Testis (tissue), 2 donors: ENCODE measurements at regions not wholly inside any gene's neighbourhood (a gene's known extent, or its start where the extent isn't known, plus 50 kb on each side); places are given as distances from the start of the nearest gene placed in this dataset.

ENCODE experiments used
- POLR2A ChIP-seq: fragments of 450-650 bp; IDR thresholded peaks from one replicate; pipeline ENCODE4 v1.6.1; 2017; ENCODE audit warnings: antibody characterized with exemption, mild to moderate bottlenecking, moderate library complexity
- TF ChIP-seq, protein P1 (sequence below), 3 experiments: fragments of 450-650 bp in 2 of 3; fragments of 200-600 bp in 1 of 3; sonication (generic) in 1 of 3; IDR thresholded peaks; one replicate each; pipeline ENCODE4 v1.5.1; 2016 to 2019; ENCODE audit warnings: antibody characterized with exemption in 3 of 3, mild to moderate bottlenecking in 2 of 3, moderate library complexity in 1 of 3

DNA sequence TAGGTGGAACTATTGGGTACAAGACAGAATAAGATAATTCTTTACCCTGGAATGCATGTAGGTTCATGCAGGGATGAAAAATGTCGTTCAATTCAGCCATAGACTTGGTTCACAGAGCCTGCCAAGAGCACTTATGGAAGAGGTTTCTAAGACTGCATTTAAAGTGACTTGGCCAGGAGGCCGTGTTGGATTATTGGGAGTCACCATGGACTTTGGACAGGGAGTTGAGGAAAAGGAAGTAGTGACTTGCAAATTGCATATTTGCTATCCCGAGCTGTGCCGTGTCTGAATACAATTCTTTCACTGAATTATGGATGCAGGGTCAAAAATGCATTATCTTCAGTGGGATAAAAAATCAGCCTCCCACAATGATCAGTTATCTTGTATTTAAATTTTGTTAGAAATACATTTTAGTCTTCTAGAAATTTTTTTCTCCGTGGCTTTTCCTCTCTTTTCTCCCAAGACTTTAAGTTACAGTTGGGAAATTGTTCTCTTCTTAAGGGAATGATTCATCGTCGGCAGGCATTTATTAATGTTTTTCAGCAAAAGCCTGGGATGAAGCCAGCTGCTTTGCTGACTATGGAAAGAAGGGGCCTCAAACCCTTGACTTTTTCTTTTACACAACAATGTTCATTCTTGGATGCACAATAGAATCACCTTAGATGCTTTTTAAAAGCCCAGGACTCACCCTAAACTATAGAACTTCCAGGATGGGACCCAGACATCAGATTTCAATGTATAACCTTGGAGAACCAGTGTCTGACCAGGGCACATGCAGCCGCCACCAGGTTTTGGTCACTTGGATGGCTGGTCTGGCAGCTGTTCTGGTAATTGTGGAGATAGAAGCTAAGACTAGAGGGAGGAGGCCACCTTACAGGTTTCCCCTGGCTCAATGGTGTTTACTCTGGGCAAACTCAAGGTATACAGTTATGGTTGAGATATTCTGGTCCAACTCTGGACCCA lies 70.8 kb downstream of the FAT3 start:
- TF ChIP-seq, protein P1, sequence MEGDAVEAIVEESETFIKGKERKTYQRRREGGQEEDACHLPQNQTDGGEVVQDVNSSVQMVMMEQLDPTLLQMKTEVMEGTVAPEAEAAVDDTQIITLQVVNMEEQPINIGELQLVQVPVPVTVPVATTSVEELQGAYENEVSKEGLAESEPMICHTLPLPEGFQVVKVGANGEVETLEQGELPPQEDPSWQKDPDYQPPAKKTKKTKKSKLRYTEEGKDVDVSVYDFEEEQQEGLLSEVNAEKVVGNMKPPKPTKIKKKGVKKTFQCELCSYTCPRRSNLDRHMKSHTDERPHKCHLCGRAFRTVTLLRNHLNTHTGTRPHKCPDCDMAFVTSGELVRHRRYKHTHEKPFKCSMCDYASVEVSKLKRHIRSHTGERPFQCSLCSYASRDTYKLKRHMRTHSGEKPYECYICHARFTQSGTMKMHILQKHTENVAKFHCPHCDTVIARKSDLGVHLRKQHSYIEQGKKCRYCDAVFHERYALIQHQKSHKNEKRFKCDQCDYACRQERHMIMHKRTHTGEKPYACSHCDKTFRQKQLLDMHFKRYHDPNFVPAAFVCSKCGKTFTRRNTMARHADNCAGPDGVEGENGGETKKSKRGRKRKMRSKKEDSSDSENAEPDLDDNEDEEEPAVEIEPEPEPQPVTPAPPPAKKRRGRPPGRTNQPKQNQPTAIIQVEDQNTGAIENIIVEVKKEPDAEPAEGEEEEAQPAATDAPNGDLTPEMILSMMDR (IDR thresholded peaks at IDR 0.05): no peak
- no peak for TF ChIP-seq POLR2A
